Transverse colon (tissue), 4 donors: ENCODE measurements at regions not wholly inside any gene's neighbourhood (a gene's known extent, or its start where the extent isn't known, plus 50 kb on each side); places are given as distances from the start of the nearest gene placed in this dataset.

Experiments used
- DNase-seq: peaks from one replicate; pipeline ENCODE4 v3.0.0-alpha.2; 2019
- H3K27ac ChIP-seq, 4 donors: fragments of 200-600 bp; sonication (generic); 2 replicates each; pipeline ENCODE4 v1.5.1; 2016 to 2018; ENCODE audit warnings: inconsistent platforms in 4 of 4
- H3K27me3 ChIP-seq: fragments of 200-600 bp; sonication (generic); 2 replicates; pipeline ENCODE4 v1.5.1; 2017; ENCODE audit warnings: inconsistent platforms
- H3K36me3 ChIP-seq, 4 donors: fragments of 200-600 bp; sonication (generic); 2 replicates each; pipeline ENCODE4 v1.5.1; 2017 to 2019; ENCODE audit warnings: inconsistent platforms in 4 of 4
- H3K4me1 ChIP-seq, 4 donors: fragments of 200-600 bp; sonication (generic); 2 replicates each; pipeline ENCODE4 v1.5.1; 2017 to 2020; ENCODE audit warnings: inconsistent platforms in 4 of 4
- H3K4me3 ChIP-seq, 4 donors: fragments of 200-600 bp; sonication (generic); 1 replicate in 1 of 4; 2 replicates in 3 of 4; pipeline versions ENCODE4 v1.5.1 to v1.6.1; 2017 to 2019; ENCODE audit warnings: inconsistent platforms in 4 of 4
- H3K9me3 ChIP-seq, 2 donors: fragments of 200-600 bp; sonication (generic); 2 replicates each; pipeline ENCODE4 v1.5.1; 2017 to 2019; ENCODE audit warnings: inconsistent platforms in 2 of 2
- EP300 ChIP-seq: sonication (generic); formaldehyde crosslinking; IDR thresholded peaks from one replicate; pipeline ENCODE4 v1.6.1; 2017; ENCODE audit warnings: antibody characterized with exemption, low read depth
- POLR2A ChIP-seq: fragments of 450-650 bp; IDR thresholded peaks from one replicate; pipeline ENCODE4 v1.6.1; 2016; ENCODE audit warnings: antibody characterized with exemption, mild to moderate bottlenecking, moderate library complexity
- POLR2AphosphoS5 ChIP-seq, 3 donors: sonication (generic); formaldehyde crosslinking; IDR thresholded peaks; one replicate each; pipeline ENCODE4 v1.6.1; 2016; ENCODE audit warnings: antibody characterized with exemption in 3 of 3
- WGBS, 2 donors: methylation state at CpG; one replicate each; pipeline ENCODE4 v1.1.5; 2018; ENCODE audit warnings: low coverage in 1 of 2; 5-methylcytosine and 5-hydroxymethylcytosine counted together
- in situ Hi-C, 4 donors: fragments of 200-750 bp; cut with MboI; loops; one replicate each; pipeline versions ENCODE4 v1.15.0 to v1.15.1; 2017; ENCODE audit warnings: low sequenced_read_pairs in 3 of 4, low pct_ligation_motif_present in 1 of 4, low pct_unique_long_range_greater_than_20kb in 1 of 4
- intact Hi-C: fragments of 100-400 bp; cut with DNase I; formaldehyde crosslinking; loops from one replicate; pipeline ENCODE4 v1.15.1; 2023; ENCODE audit warnings: low total_unique reads
- TF ChIP-seq, protein P1 (sequence below), 5 experiments: fragments of 200-600 bp in 3 of 5; fragments of 450-650 bp in 2 of 5; sonication (generic) in 3 of 5; IDR thresholded peaks; 1 replicate in 2 of 5; 2 replicates in 3 of 5; pipeline ENCODE4 v1.5.1; 2016 to 2017; ENCODE audit warnings: antibody characterized with exemption in 5 of 5, inconsistent platforms in 3 of 5, mild to moderate bottlenecking in 2 of 5, moderate library complexity in 1 of 5

DNA sequence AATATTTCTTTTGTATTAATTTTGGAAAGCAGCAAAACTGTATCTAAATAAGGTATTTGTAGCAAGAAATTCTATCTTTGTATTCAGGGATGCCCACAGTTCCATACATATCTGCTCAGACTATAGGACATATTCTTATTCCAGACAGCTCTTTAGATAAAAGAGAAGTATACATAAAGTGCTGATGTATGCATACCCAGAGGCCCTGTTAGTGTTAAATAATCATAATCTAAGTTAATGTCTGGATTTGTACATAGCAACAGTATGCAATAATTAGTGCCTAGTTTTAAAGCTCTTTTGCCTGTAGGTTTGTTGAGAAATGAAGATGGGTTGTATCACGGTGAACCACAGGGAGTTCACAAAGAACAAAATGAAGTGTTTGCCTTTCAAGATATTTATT lies 428.0 kb upstream of the RGPD4 start:
- Histone ChIP-seq H3K36me3 (no peaks in the 10 kb centered on the region), H3K4me1 (no peaks in the 10 kb centered on the region), H3K27me3 (no peaks in the 10 kb centered on the region), H3K27ac (no peak overlapping the region), H3K4me3 (no peak overlapping the region), H3K9me3 (no peaks in the 10 kb centered on the region)
- TF ChIP-seq POLR2A (no peak), EP300 (no peak), POLR2AphosphoS5 (IDR thresholded peaks at IDR 0.05) (no peak)
- TF ChIP-seq, protein P1, sequence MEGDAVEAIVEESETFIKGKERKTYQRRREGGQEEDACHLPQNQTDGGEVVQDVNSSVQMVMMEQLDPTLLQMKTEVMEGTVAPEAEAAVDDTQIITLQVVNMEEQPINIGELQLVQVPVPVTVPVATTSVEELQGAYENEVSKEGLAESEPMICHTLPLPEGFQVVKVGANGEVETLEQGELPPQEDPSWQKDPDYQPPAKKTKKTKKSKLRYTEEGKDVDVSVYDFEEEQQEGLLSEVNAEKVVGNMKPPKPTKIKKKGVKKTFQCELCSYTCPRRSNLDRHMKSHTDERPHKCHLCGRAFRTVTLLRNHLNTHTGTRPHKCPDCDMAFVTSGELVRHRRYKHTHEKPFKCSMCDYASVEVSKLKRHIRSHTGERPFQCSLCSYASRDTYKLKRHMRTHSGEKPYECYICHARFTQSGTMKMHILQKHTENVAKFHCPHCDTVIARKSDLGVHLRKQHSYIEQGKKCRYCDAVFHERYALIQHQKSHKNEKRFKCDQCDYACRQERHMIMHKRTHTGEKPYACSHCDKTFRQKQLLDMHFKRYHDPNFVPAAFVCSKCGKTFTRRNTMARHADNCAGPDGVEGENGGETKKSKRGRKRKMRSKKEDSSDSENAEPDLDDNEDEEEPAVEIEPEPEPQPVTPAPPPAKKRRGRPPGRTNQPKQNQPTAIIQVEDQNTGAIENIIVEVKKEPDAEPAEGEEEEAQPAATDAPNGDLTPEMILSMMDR (IDR thresholded peaks at IDR 0.05) = no peak
- WGBS, 2 donors = 90 to 91% methylated on average over 1 of the region's 1 CpG
- in situ Hi-C loops = no loop called here
- intact Hi-C loops = no loop called here
- DNase-seq = no peak

- WGBS, 2 donors = 55 to 71% methylated on average over 1 to 3 of the region's 3 CpGs
- Histone ChIP-seq H3K36me3 (no peaks in the 10 kb centered on the region), H3K27ac (no peak overlapping the region), H3K4me1 (no peaks in the 10 kb centered on the region), H3K27me3 (no peaks in the 10 kb centered on the region), H3K4me3 (no peak overlapping the region), H3K9me3 (no peaks in the 10 kb centered on the region)
- in situ Hi-C loops (no loop called here), intact Hi-C loops (no loop called here)
- DNase-seq = no peak
- TF ChIP-seq EP300 (no peak), POLR2AphosphoS5 (IDR thresholded peaks at IDR 0.05) (no peak), POLR2A (no peak)
- TF ChIP-seq, protein P1 (IDR thresholded peaks at IDR 0.05) = no peak
Observed at GRCh38 chr2:107402330-107402729, 424.4 kb upstream of the RGPD4 start.

DNA sequence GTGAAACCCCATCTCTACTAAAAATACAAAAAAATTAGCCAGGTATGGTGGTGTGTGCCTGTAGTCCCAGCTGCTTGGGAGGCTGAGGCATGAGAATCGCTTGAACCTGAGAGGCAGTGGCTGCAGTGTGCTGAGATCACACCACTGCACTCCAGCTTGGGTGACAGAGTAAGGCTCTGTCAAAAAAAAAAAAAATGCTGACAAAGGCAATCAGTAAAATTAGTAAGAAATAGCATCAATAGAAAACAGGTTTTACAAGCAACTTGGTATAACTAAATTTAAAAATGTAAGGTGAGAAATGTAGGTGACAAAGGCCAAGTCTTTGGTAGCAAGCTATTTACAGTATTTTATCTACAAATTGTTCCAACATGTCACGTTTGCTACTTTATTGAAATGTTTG lies 421.4 kb upstream of the RGPD4 start:
- intact Hi-C loops = no loop called here
- H3K9me3 ChIP-seq = no peaks in the 10 kb centered on the region

DNA sequence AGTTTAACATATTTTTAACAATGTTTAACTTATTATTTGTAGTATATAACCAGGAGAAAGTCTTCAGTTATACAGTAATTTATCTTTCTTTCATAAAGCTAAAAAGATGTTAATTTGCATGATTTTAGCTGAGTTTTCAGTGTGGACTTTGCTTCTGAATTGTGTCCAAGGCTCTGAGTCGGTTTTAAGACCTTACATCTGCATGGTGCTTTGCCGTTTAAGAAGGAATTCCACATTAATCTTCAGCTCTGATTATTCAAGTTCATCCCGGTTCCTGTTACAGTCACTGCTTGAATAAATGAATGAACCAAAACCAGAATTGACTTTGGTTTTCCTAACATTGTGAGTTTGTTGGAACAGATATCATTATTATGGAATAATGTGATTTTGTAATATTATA lies 419.7 kb upstream of the RGPD4 start:
- H3K4me3 ChIP-seq = no peak overlapping the region
- 57 to 60% methylated on average over 3 of the region's 3 CpGs for WGBS, 2 donors
- intact Hi-C loops (no loop called here), in situ Hi-C loops (no loop called here)
- H3K36me3 ChIP-seq = no peaks in the 10 kb centered on the region
- no peaks in the 10 kb centered on the region for H3K9me3 ChIP-seq
- no peak overlapping the region for H3K27ac ChIP-seq
- H3K27me3 ChIP-seq = no peaks in the 10 kb centered on the region
- no peaks in the 10 kb centered on the region for H3K4me1 ChIP-seq
- no peak for DNase-seq
- TF ChIP-seq POLR2A = no peak
- no peak for TF ChIP-seq POLR2AphosphoS5 (IDR thresholded peaks at IDR 0.05)
- TF ChIP-seq, protein P1 (IDR thresholded peaks at IDR 0.05) = no peak
- no peak for TF ChIP-seq EP300

More for the DNA sequence above, 421.4 kb upstream of the RGPD4 start:
- TF ChIP-seq EP300 (no peak), POLR2A (no peak)
- TF ChIP-seq, protein P1 (IDR thresholded peaks at IDR 0.05) = no peak
- 68 to 77% methylated on average over 2 of the region's 2 CpGs for WGBS, 2 donors
- no peak for DNase-seq
- in situ Hi-C loops = no loop called here
- Histone ChIP-seq H3K4me1 (no peaks in the 10 kb centered on the region), H3K27me3 (no peaks in the 10 kb centered on the region), H3K36me3 (no peaks in the 10 kb centered on the region), H3K27ac (no peak overlapping the region), H3K4me3 (no peak overlapping the region)
